ENCODE measurements at regions not wholly inside any gene's neighbourhood (a gene's known extent, or its start where the extent isn't known, plus 50 kb on each side); places are given as distances from the start of the nearest gene placed in this dataset.

DNA sequence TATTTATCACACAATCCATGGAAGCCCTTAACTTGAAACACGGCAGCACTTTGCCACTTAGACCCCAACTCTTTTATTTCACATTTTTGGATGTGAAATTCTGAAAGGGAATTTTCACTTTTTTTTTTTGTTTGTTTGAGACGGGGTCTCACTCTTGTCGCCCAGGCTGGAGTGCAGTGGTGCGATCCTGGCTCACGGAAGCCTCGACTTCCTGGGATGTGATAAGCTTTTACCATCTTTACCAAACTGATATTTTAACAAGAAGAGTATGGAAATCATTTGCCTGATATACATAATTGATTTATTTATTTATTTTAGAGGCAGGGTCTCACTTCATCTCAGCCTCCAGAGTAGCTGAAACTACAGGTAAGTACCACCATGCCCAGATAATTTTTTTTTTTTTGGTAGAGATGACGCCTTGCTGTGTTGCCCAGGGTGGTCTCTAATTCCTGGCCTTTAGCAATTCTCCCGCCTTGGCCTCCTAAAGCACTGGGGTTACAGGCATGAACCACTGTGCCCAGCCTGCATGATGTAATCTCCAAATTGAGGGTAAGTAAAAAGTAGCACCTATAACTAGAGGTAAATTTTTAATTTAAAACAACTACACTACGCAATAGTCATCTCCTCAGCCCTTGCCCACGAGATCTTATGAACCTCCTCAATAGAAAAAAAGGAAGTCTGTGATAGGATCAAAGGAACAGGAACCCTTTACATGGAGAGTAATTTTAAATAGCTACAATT lies 180.7 kb upstream of the KLF14 start:
- TF ChIP-seq, protein P1, sequence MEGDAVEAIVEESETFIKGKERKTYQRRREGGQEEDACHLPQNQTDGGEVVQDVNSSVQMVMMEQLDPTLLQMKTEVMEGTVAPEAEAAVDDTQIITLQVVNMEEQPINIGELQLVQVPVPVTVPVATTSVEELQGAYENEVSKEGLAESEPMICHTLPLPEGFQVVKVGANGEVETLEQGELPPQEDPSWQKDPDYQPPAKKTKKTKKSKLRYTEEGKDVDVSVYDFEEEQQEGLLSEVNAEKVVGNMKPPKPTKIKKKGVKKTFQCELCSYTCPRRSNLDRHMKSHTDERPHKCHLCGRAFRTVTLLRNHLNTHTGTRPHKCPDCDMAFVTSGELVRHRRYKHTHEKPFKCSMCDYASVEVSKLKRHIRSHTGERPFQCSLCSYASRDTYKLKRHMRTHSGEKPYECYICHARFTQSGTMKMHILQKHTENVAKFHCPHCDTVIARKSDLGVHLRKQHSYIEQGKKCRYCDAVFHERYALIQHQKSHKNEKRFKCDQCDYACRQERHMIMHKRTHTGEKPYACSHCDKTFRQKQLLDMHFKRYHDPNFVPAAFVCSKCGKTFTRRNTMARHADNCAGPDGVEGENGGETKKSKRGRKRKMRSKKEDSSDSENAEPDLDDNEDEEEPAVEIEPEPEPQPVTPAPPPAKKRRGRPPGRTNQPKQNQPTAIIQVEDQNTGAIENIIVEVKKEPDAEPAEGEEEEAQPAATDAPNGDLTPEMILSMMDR (IDR thresholded peaks at IDR 0.05) = no peak
- TF ChIP-seq ZFX (IDR thresholded peaks at IDR 0.05; ENCODE audit: borderline replicate concordance) = no peak

Measured in 22Rv1 (cell line).